GM12865 (cell line): ENCODE measurements at regions not wholly inside any gene's neighbourhood (a gene's known extent, or its start where the extent isn't known, plus 50 kb on each side); places are given as distances from the start of the nearest gene placed in this dataset.

Experiments
- DNase-seq: peaks from one replicate; pipeline ENCODE4 v3.0.0; 2010; ENCODE audit warnings: low read depth
- H3K4me3 ChIP-seq: 2 replicates; pipeline ENCODE4 v1.5.1; 2011; ENCODE audit warnings: mild to moderate bottlenecking, low read depth, low read length, control low read depth
- TF ChIP-seq, protein P1 (sequence below): IDR thresholded peaks from 2 replicates; pipeline ENCODE4 v1.5.1; 2011; ENCODE audit warnings: low read length, control low read depth, low read depth, inconsistent platforms; ENCODE audit not compliant: insufficient read depth; ENCODE audit errors: missing control alignments

- TF ChIP-seq, protein P1, sequence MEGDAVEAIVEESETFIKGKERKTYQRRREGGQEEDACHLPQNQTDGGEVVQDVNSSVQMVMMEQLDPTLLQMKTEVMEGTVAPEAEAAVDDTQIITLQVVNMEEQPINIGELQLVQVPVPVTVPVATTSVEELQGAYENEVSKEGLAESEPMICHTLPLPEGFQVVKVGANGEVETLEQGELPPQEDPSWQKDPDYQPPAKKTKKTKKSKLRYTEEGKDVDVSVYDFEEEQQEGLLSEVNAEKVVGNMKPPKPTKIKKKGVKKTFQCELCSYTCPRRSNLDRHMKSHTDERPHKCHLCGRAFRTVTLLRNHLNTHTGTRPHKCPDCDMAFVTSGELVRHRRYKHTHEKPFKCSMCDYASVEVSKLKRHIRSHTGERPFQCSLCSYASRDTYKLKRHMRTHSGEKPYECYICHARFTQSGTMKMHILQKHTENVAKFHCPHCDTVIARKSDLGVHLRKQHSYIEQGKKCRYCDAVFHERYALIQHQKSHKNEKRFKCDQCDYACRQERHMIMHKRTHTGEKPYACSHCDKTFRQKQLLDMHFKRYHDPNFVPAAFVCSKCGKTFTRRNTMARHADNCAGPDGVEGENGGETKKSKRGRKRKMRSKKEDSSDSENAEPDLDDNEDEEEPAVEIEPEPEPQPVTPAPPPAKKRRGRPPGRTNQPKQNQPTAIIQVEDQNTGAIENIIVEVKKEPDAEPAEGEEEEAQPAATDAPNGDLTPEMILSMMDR, result no peak
- H3K4me3 ChIP-seq, result no peak overlapping the region
- no peak for DNase-seq
Measured at GRCh38 chr2:42957861-42958301, 165.5 kb upstream of the HAAO start.

- DNase-seq, result no peak
- no peak overlapping the region for H3K4me3 ChIP-seq
- TF ChIP-seq, protein P1, result no peak
Measured at GRCh38 chr2:42957109-42957860, 164.9 kb upstream of the HAAO start.

- TF ChIP-seq, protein P1, result no peak
- no peak overlapping the region for H3K4me3 ChIP-seq
- no peak for DNase-seq
Measured at GRCh38 chr2:42954227-42954962, 162.0 kb upstream of the HAAO start.

DNA sequence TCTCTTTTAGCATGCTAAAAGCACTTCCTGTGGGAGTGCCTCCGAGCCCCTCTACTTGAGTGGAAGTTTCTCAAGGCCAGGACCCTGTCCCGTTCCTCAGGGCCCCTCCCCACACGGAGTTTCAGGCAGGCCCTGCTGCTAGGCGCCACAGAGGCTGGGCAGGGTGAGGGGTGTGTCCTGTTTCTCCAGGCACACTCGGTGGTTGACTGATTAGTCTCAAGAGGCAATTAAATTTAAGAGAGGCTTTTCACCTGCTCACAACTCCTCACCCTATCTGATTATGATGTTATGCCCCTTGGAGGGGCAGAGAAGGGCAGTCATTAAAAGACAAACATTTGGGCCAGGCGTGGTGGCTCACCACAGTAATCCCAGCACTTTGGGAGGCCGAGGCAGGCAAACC, 160.8 kb upstream of the HAAO start:
- no peak for DNase-seq
- TF ChIP-seq, protein P1, result no peak
- no peak overlapping the region for H3K4me3 ChIP-seq

GRCh38 chr2:42951263-42951938, 159.0 kb upstream of the HAAO start:
- H3K4me3 ChIP-seq, result no peak overlapping the region
- no peak for DNase-seq
- TF ChIP-seq, protein P1, result no peak

- TF ChIP-seq, protein P1, result no peak
- H3K4me3 ChIP-seq, result no peak overlapping the region
- peak; percentile 18 for DNase-seq
Measured at GRCh38 chr2:42949125-42949524, 156.7 kb upstream of the HAAO start.
